ENCODE measurements at regions not wholly inside any gene's neighbourhood (a gene's known extent, or its start where the extent isn't known, plus 50 kb on each side); places are given as distances from the start of the nearest gene placed in this dataset.

DNA sequence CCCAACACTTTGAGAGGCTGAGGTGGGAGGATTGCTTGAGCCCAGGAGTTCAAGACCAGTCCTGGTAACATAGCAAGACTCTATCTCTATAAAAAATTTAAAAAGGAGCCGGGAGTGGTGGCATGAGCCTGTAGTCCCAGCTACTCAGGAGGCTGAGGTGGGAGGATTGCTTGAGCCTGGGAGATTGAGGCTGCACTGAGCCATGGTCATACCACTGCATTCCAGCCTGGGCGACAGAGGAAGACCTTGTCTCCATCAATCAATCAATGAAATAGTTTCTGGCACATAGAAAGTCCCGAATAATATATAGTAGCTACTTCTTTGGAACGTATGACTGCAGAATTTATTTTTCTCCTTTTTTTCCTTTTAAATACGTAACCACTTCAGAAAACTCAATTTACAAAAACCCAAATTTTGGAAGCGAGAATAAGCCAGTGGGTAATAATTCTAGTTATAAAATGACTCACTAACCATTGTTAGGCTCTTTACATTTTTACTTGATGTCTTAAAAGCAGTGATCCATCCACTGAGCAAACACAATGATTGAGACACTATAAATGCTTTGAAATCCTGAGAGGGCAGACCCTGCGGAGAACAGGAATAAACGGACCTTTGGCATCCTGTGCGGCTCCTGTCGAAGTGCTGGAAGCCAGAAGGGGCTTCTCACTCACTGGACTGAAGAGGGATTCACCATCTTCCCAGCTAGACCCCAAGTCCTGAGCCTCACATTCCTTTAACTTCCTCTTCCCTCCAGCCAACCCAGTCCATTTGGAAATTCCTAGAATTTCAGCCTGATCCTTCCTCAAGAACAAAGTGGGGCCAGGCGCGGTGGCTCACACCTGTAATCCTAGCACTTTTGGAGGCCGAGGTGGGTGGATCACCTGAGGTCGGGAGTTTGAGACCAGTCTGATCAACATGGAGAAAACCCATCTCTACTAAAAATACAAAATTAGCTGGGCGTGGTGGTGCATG lies 68.4 kb upstream of the MFGE8 start:
- H3K4me1 ChIP-seq (ENCODE audit: control insufficient read depth, insufficient read depth, low read length), result peaks cover 19% of the 10 kb centered on the region
- no peaks in the 10 kb centered on the region for H3K9me3 ChIP-seq (replicated peaks; ENCODE audit: control insufficient read depth, insufficient read depth, low read length)
- RAD21 ChIA-PET (ENCODE audit: unreplicated experiment), result interaction anchor here (0.7 to 1.2 kb wide), 4 partner anchors 61 to 264 kb away, joined by 3 to 6 read pairs (median 4); no protein-coding TSS in a partner anchor
- POLR2A ChIA-PET, result no interaction called here
- BruUV-seq (replicated peaks), result no TSS peak
- H2AFZ ChIP-seq (ENCODE audit: control insufficient read depth, low read depth, low read length), result no peak overlapping the region
- H3K79me2 ChIP-seq (ENCODE audit: control insufficient read depth, insufficient read depth, low read length), result no peaks in the 10 kb centered on the region
- H3K4me3 ChIP-seq, result no peak overlapping the region
- in situ Hi-C loops (cut with MboI), result no loop called here
- no peak for FAIRE-seq
- no peaks in the 10 kb centered on the region for H3K36me3 ChIP-seq (ENCODE audit: control insufficient read depth in 2 of 2, insufficient read depth in 2 of 2, low read length in 1 of 2)
- H3K27ac ChIP-seq (ENCODE audit: control insufficient read depth, insufficient read depth), result no peak overlapping the region
- SMC1A ChIA-PET (ENCODE audit: uncharacterized antibody, unreplicated experiment), result interaction anchor here (1.0 to 2.1 kb wide), 6 partner anchors 13 to 131 kb away, joined by 3 to 11 read pairs (median 6); no protein-coding TSS in a partner anchor
- DNase-seq (ENCODE audit: low read depth, low spot score), result no peak
- CTCF ChIA-PET, result interaction anchor here (0.9 to 2.2 kb wide), 4 partner anchors 21 to 77 kb away, joined by 3 to 16 read pairs (median 4); no protein-coding TSS in a partner anchor
- no peak overlapping the region for H3K9ac ChIP-seq (ENCODE audit: control insufficient read depth, insufficient read depth, low read length)
- TF ChIP-seq CHD1 (IDR thresholded peaks at IDR 0.05; ENCODE audit: low read depth, low read length) (no peak), HDGF (IDR thresholded peaks at IDR 0.05) (no peak), TBL1XR1 (IDR thresholded peaks at IDR 0.05; ENCODE audit: low read depth, low read length) (no peak), HDAC2 (IDR thresholded peaks at IDR 0.05) (no peak), BMI1 (IDR thresholded peaks at IDR 0.05; ENCODE audit: borderline replicate concordance) (no peak)
- TF ChIP-seq, protein P1, sequence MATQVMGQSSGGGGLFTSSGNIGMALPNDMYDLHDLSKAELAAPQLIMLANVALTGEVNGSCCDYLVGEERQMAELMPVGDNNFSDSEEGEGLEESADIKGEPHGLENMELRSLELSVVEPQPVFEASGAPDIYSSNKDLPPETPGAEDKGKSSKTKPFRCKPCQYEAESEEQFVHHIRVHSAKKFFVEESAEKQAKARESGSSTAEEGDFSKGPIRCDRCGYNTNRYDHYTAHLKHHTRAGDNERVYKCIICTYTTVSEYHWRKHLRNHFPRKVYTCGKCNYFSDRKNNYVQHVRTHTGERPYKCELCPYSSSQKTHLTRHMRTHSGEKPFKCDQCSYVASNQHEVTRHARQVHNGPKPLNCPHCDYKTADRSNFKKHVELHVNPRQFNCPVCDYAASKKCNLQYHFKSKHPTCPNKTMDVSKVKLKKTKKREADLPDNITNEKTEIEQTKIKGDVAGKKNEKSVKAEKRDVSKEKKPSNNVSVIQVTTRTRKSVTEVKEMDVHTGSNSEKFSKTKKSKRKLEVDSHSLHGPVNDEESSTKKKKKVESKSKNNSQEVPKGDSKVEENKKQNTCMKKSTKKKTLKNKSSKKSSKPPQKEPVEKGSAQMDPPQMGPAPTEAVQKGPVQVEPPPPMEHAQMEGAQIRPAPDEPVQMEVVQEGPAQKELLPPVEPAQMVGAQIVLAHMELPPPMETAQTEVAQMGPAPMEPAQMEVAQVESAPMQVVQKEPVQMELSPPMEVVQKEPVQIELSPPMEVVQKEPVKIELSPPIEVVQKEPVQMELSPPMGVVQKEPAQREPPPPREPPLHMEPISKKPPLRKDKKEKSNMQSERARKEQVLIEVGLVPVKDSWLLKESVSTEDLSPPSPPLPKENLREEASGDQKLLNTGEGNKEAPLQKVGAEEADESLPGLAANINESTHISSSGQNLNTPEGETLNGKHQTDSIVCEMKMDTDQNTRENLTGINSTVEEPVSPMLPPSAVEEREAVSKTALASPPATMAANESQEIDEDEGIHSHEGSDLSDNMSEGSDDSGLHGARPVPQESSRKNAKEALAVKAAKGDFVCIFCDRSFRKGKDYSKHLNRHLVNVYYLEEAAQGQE (IDR thresholded peaks at IDR 0.05; ENCODE audit: low read depth, low read length), result no peak
- peaks cover 0 to 2% of the 10 kb centered on the region in 2 experiments; a peak in 1 of 4 replicates for H3K27me3 ChIP-seq (replicated peaks in 1 of 2; ENCODE audit: control insufficient read depth in 2 of 2, insufficient read depth in 2 of 2, low read length in 1 of 2)
- ATAC-seq, result peak; percentile 15; the same call in 1 of the 3 replicates
- H3K4me2 ChIP-seq (ENCODE audit: control insufficient read depth, insufficient read depth), result no peak overlapping the region
- 59% methylated on average over 15 of the region's 15 CpGs for WGBS (ENCODE audit: insufficient coverage, insufficient replicate concordance, low lambda C conversion rate, missing lambda C conversion rate)
- intact Hi-C loops (cut with micrococcal nuclease; ENCODE audit: unreplicated experiment), result loop anchor here (1.0 to 2.0 kb wide), 4 partner anchors 31 to 77 kb away; no protein-coding TSS in a partner anchor
- H4K20me1 ChIP-seq (ENCODE audit: control insufficient read depth, insufficient read depth), result no peaks in the 10 kb centered on the region

All from GM12878 (cell line).